NCI-H1436 (cell line): ENCODE measurements at regions not wholly inside any gene's neighbourhood (a gene's known extent, or its start where the extent isn't known, plus 50 kb on each side); places are given as distances from the start of the nearest gene placed in this dataset.
"Not testable (repeated sequence)": the region's sequence is repeated elsewhere in the genome, so short reads cannot be mapped to it uniquely, and the experiment has no call there.

Source experiments
- DNase-seq: peaks from one replicate; lab custom pipeline; 2025; lab: John Stamatoyannopoulos, UW

- DNase-seq = not testable (repeated sequence)
These were observed 1107.4 kb upstream of the INTU start for GRCh38 chr4:126525400-126525799.

GRCh38 chr4:126526335-126526734 is 1106.4 kb upstream of the INTU start:
- no peak for DNase-seq

GRCh38 chr4:126529997-126530396 is 1102.8 kb upstream of the INTU start:
- no peak for DNase-seq

- no peak for DNase-seq
These were observed 1101.7 kb upstream of the INTU start for GRCh38 chr4:126530996-126531585.

GRCh38 chr4:126532527-126532926 is 1100.2 kb upstream of the INTU start:
- no peak for DNase-seq

- DNase-seq = no peak
These were observed 1099.5 kb upstream of the INTU start for GRCh38 chr4:126533146-126533805.

GRCh38 chr4:126539771-126540170 is 1093.0 kb upstream of the INTU start:
- no peak for DNase-seq

GRCh38 chr4:126541820-126542219 is 1090.9 kb upstream of the INTU start:
- DNase-seq = no peak

- DNase-seq = no peak
These were observed 1088.5 kb upstream of the INTU start for GRCh38 chr4:126544276-126544675.

- DNase-seq = not testable (repeated sequence)
These were observed 1086.6 kb upstream of the INTU start for GRCh38 chr4:126546197-126546596.

GRCh38 chr4:126547352-126547751 is 1085.4 kb upstream of the INTU start:
- no peak for DNase-seq

- DNase-seq = no peak
These were observed 1083.9 kb upstream of the INTU start for GRCh38 chr4:126548890-126549289.

GRCh38 chr4:126552321-126552720 is 1080.4 kb upstream of the INTU start:
- no peak for DNase-seq

- DNase-seq = no peak
These were observed 1079.5 kb upstream of the INTU start for GRCh38 chr4:126553248-126553647.

- no peak for DNase-seq
These were observed 1074.2 kb upstream of the INTU start for GRCh38 chr4:126558596-126558995.

GRCh38 chr4:126559961-126560360 is 1072.8 kb upstream of the INTU start:
- no peak for DNase-seq

- DNase-seq = no peak
These were observed 1072.0 kb upstream of the INTU start for GRCh38 chr4:126560794-126561193.

- DNase-seq = no peak
These were observed 1069.4 kb upstream of the INTU start for GRCh38 chr4:126563389-126563788.

- DNase-seq = no peak
These were observed 1068.4 kb upstream of the INTU start for GRCh38 chr4:126564283-126564854.

- no peak for DNase-seq
These were observed 1063.8 kb upstream of the INTU start for GRCh38 chr4:126568652-126569570.

- no peak for DNase-seq
These were observed 1060.5 kb upstream of the INTU start for GRCh38 chr4:126572264-126572663.

- no peak for DNase-seq
These were observed 1050.0 kb upstream of the INTU start for GRCh38 chr4:126582737-126583136.

GRCh38 chr4:126583509-126583908 is 1049.2 kb upstream of the INTU start:
- no peak for DNase-seq
